PFSK-1 (cell line): ENCODE measurements at regions not wholly inside any gene's neighbourhood (a gene's known extent, or its start where the extent isn't known, plus 50 kb on each side); places are given as distances from the start of the nearest gene placed in this dataset.

ENCODE experiments used
- POLR2AphosphoS5 ChIP-seq: IDR thresholded peaks from 2 replicates; pipeline ENCODE4 v1.6.1; 2012; ENCODE audit warnings: low read depth, mild to moderate bottlenecking, control low read depth, low read length, moderate library complexity
- SIN3A ChIP-seq: IDR thresholded peaks from 2 replicates; pipeline ENCODE4 v1.6.1; 2012; ENCODE audit warnings: mild to moderate bottlenecking, low read length, moderate library complexity, borderline replicate concordance; ENCODE audit not compliant: insufficient read depth
- TAF1 ChIP-seq: IDR thresholded peaks from 2 replicates; pipeline ENCODE4 v1.6.1; 2012; ENCODE audit warnings: low read length, control low read depth, borderline replicate concordance; ENCODE audit not compliant: insufficient read depth
- TF ChIP-seq, protein P1 (sequence below), 2 experiments: IDR thresholded peaks; 2 replicates each; pipeline versions ENCODE4 v1.6.1 to v1.8.0; 2011 to 2012; ENCODE audit warnings: low read depth in 2 of 2, low read length in 2 of 2, control low read depth in 1 of 2, inconsistent platforms in 1 of 2, mild to moderate bottlenecking in 1 of 2, moderate library complexity in 1 of 2; ENCODE audit not compliant: insufficient read depth in 1 of 2

DNA sequence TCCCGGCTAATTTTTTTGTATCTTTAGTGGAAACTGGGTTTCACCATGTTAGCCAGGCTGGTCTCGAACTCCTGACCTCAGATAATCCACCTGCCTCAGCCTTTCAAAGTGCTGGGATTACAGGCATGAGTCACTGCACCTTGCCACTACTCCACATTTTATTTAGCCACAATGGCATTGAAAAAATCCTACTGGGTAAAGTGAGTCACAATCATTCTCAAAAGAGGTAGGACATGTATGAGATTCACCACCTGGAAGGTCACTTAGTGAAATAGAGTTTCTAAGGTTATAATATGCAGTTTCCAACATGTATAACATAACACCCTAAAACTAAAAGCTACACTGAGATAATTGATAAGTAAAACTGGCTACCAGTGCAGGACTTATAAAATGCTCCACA, 159.2 kb downstream of the BTC start:
- TF ChIP-seq TAF1 (no peak), POLR2AphosphoS5 (no peak), SIN3A (no peak)
- TF ChIP-seq, protein P1, sequence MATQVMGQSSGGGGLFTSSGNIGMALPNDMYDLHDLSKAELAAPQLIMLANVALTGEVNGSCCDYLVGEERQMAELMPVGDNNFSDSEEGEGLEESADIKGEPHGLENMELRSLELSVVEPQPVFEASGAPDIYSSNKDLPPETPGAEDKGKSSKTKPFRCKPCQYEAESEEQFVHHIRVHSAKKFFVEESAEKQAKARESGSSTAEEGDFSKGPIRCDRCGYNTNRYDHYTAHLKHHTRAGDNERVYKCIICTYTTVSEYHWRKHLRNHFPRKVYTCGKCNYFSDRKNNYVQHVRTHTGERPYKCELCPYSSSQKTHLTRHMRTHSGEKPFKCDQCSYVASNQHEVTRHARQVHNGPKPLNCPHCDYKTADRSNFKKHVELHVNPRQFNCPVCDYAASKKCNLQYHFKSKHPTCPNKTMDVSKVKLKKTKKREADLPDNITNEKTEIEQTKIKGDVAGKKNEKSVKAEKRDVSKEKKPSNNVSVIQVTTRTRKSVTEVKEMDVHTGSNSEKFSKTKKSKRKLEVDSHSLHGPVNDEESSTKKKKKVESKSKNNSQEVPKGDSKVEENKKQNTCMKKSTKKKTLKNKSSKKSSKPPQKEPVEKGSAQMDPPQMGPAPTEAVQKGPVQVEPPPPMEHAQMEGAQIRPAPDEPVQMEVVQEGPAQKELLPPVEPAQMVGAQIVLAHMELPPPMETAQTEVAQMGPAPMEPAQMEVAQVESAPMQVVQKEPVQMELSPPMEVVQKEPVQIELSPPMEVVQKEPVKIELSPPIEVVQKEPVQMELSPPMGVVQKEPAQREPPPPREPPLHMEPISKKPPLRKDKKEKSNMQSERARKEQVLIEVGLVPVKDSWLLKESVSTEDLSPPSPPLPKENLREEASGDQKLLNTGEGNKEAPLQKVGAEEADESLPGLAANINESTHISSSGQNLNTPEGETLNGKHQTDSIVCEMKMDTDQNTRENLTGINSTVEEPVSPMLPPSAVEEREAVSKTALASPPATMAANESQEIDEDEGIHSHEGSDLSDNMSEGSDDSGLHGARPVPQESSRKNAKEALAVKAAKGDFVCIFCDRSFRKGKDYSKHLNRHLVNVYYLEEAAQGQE (IDR thresholded peaks at IDR 0.05; ENCODE audit: insufficient read depth in 1 of 2, low read depth in 2 of 2, low read length in 2 of 2) = no peak
